Right atrium auricular region (tissue), 2 donors: ENCODE measurements at regions not wholly inside any gene's neighbourhood (a gene's known extent, or its start where the extent isn't known, plus 50 kb on each side); places are given as distances from the start of the nearest gene placed in this dataset.

ENCODE experiments used
- DNase-seq: peaks from one replicate; pipeline ENCODE4 v3.0.0-alpha.2; 2019; ENCODE audit warnings: low spot score
- H3K27ac ChIP-seq, 2 donors: fragments of 200-600 bp; sonication (generic); 1 replicate in 1 of 2; 2 replicates in 1 of 2; pipeline ENCODE4 v1.5.1; 2016 to 2019
- H3K27me3 ChIP-seq, 2 donors: fragments of 200-600 bp; sonication (generic); one replicate each; pipeline versions ENCODE4 v1.5.1 to v1.6.0; 2017 to 2019
- H3K36me3 ChIP-seq: fragments of 200-600 bp; sonication (generic); one replicate; pipeline ENCODE4 v1.5.1; 2016
- H3K4me1 ChIP-seq, 2 donors: fragments of 200-600 bp; sonication (generic); one replicate each; pipeline versions ENCODE4 v1.5.1 to v1.6.0; 2017 to 2019
- H3K4me3 ChIP-seq, 2 donors: fragments of 200-600 bp; sonication (generic); 1 replicate in 1 of 2; 2 replicates in 1 of 2; pipeline ENCODE4 v1.5.1; 2017 to 2019; ENCODE audit warnings: mild to moderate bottlenecking in 1 of 2, moderate library complexity in 1 of 2
- H3K9me3 ChIP-seq, 2 donors: fragments of 200-600 bp; sonication (generic); one replicate each; pipeline ENCODE4 v1.5.1; 2019
- CTCF ChIP-seq, 2 donors: fragments of 200-600 bp; sonication (generic); IDR thresholded peaks; one replicate each; pipeline ENCODE4 v1.5.1; 2019; ENCODE audit warnings: antibody characterized with exemption in 2 of 2

GRCh38 chr16:64449506-64449905 lies 672.4 kb downstream of the CDH11 start:
- no peak overlapping the region for H3K4me3 ChIP-seq
- no peak for TF ChIP-seq CTCF (IDR thresholded peaks at IDR 0.05)
- no peaks in the 10 kb centered on the region for H3K27me3 ChIP-seq
- H3K4me1 ChIP-seq, result no peaks in the 10 kb centered on the region
- DNase-seq, result no peak
- H3K27ac ChIP-seq, result no peak overlapping the region
- H3K9me3 ChIP-seq, result no peaks in the 10 kb centered on the region
- H3K36me3 ChIP-seq, result no peaks in the 10 kb centered on the region

GRCh38 chr16:64445649-64446048 lies 676.2 kb downstream of the CDH11 start:
- no peak for TF ChIP-seq CTCF (IDR thresholded peaks at IDR 0.05)
- Histone ChIP-seq H3K4me1 (no peaks in the 10 kb centered on the region), H3K9me3 (no peaks in the 10 kb centered on the region), H3K36me3 (no peaks in the 10 kb centered on the region), H3K4me3 (no peak overlapping the region), H3K27ac (no peak overlapping the region), H3K27me3 (no peaks in the 10 kb centered on the region)
- DNase-seq, result no peak

GRCh38 chr16:64445245-64445644 lies 676.6 kb downstream of the CDH11 start:
- no peaks in the 10 kb centered on the region for H3K9me3 ChIP-seq
- no peak overlapping the region for H3K4me3 ChIP-seq
- no peaks in the 10 kb centered on the region for H3K36me3 ChIP-seq
- no peaks in the 10 kb centered on the region for H3K4me1 ChIP-seq
- DNase-seq, result no peak
- no peak for TF ChIP-seq CTCF (IDR thresholded peaks at IDR 0.05)
- no peak overlapping the region for H3K27ac ChIP-seq
- H3K27me3 ChIP-seq, result no peaks in the 10 kb centered on the region

- no peaks in the 10 kb centered on the region for H3K9me3 ChIP-seq
- no peak for DNase-seq
- no peak for TF ChIP-seq CTCF (IDR thresholded peaks at IDR 0.05)
Observed at GRCh38 chr16:64440421-64440831, 681.4 kb downstream of the CDH11 start.

GRCh38 chr16:64440005-64440404 lies 681.9 kb downstream of the CDH11 start:
- no peak for DNase-seq
- H3K27ac ChIP-seq, result no peak overlapping the region
- H3K36me3 ChIP-seq, result no peaks in the 10 kb centered on the region
- H3K27me3 ChIP-seq, result no peaks in the 10 kb centered on the region
- no peaks in the 10 kb centered on the region for H3K9me3 ChIP-seq
- no peak overlapping the region for H3K4me3 ChIP-seq
- H3K4me1 ChIP-seq, result no peaks in the 10 kb centered on the region
- TF ChIP-seq CTCF (IDR thresholded peaks at IDR 0.05), result no peak

More at GRCh38 chr16:64440421-64440831, 681.4 kb downstream of the CDH11 start:
- Histone ChIP-seq H3K36me3 (no peaks in the 10 kb centered on the region), H3K4me3 (no peak overlapping the region), H3K4me1 (no peaks in the 10 kb centered on the region), H3K27me3 (no peaks in the 10 kb centered on the region), H3K27ac (no peak overlapping the region)

GRCh38 chr16:64437706-64438324 lies 684.0 kb downstream of the CDH11 start:
- no peaks in the 10 kb centered on the region for H3K27me3 ChIP-seq
- H3K36me3 ChIP-seq, result no peaks in the 10 kb centered on the region
- no peak for DNase-seq
- H3K4me1 ChIP-seq, result no peaks in the 10 kb centered on the region
- no peak for TF ChIP-seq CTCF (IDR thresholded peaks at IDR 0.05)
- no peak overlapping the region for H3K27ac ChIP-seq
- no peak overlapping the region for H3K4me3 ChIP-seq
- H3K9me3 ChIP-seq, result peaks cover 0 to 6% of the 10 kb centered on the region in 2 donors
